H1 (cell line): ENCODE measurements at regions not wholly inside any gene's neighbourhood (a gene's known extent, or its start where the extent isn't known, plus 50 kb on each side); places are given as distances from the start of the nearest gene placed in this dataset.

ENCODE experiments used
- NANOG ChIP-seq: IDR thresholded peaks from 2 replicates; pipeline ENCODE4 v1.6.1; 2011; ENCODE audit warnings: low read length, low read depth, mild to moderate bottlenecking, inconsistent platforms; ENCODE audit not compliant: insufficient read depth, poor library complexity, severe bottlenecking
- RNF2 ChIP-seq: fragments of 200-900, 300-1000 bp; sonication (generic); IDR thresholded peaks from 2 replicates; pipeline ENCODE4 v1.7.1; 2016; ENCODE audit warnings: borderline replicate concordance, low read depth, mild to moderate bottlenecking, antibody characterized with exemption, low read length; ENCODE audit not compliant: poor library complexity, severe bottlenecking; ENCODE audit errors: missing control alignments

GRCh38 chr11:130798801-130799200 lies 117.5 kb downstream of the SNX19 start (continued):
- no peak for TF ChIP-seq NANOG
- no peak for TF ChIP-seq RNF2
